Stimulated activated CD4-positive, alpha-beta T cell treated with anti-CD3 and anti-CD28 coated beads, Interleukin-4, amount 100 ng/mL, for 48 hours (primary cell): ENCODE measurements at regions not wholly inside any gene's neighbourhood (a gene's known extent, or its start where the extent isn't known, plus 50 kb on each side); places are given as distances from the start of the nearest gene placed in this dataset.

Experiments used
- DNase-seq, 2 donors: peaks; one replicate each; pipeline ENCODE4 v3.0.0-alpha.2; 2020; ENCODE audit warnings: low read depth in 2 of 2

DNA sequence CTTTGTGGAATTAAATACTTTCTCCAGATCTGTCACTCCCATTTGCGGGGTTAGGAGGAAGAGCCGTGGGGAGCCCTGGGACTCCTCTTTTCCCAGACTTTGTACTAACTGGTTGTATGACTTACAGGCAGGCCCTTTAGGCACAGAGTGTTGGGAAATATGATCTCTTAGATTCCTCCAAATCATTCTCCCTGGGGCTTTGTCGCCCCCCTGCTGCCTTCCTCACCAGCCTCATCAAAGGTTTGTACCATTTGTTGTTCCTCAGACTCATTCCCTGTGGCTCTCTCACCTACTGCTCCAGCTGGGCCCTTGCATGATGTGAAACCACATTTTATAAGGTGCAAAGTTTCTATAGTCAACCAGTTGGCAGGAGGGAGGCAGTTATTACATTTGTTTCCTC, 56.4 kb downstream of the CRYGS start:
- DNase-seq: no peak

DNA sequence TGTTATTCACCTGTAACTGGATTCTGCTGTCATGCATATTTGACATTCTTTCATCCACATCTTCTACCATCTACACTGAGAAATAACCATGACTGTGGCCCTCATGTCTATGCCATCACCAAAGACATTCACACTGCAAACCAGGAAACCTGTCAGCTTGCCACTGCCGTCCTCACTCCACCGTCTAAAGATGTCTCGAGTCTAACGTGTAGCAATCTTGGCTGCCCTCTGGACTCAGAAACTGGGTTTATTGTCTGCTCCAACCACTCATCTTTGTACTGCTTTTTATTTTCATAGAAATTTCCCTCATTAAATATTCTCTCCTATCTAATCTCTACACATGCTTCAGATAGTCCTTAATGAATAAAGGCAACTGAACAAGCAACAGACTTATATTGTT, 57.1 kb downstream of the CRYGS start:
- no peak for DNase-seq

DNA sequence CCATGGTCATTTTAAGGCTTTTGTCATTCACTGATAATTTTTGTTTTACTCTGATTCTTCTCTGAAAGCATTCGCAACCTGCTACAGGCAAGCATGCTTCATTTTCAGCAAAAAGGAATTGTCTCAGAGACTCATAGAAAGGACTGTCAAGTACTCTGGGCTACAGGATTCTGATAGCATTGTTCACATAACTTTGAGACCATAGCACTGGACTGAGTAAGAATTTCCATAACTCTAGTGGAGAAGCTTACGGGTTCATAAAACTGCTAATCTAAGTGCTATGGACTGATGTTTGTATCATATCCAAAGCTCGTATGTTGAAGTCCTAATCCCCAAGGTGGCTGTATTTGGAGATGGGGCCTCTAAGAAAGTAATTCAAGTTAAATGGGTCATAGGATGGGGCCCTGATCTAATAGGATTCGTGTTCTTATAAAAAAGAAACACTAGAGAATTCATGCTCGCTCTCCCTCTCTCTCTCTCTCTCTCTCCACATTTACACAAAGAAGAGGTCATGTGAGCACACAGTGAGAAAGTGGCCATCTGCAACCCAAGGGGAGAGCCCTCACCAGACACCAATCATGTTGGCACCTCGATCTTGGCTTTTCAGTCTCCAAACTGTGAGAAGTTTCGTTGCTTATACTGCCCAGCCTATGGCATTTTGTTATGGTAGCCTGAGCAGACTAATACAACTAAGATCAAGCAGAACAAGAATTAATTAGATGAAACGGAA, 60.4 kb downstream of the CRYGS start:
- no peak for DNase-seq

DNA sequence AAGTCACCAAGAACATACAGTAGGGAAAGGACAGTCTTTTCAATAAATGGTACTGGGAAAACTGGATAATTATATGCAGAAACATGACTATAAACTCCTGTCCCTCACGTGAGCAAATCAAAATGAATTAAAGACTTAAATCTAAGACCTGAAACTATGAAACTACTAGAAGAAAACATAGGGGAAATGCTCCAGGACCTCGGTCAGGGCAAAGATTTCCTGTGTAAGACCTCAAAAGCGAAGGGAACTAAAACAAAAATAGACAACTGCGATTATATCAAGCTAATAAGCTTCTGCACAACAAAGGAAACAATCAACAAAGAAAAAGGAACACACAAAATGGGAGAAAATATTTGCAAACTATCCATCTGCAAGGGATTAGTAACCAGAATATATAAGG, 62.7 kb downstream of the CRYGS start:
- no peak for DNase-seq

DNA sequence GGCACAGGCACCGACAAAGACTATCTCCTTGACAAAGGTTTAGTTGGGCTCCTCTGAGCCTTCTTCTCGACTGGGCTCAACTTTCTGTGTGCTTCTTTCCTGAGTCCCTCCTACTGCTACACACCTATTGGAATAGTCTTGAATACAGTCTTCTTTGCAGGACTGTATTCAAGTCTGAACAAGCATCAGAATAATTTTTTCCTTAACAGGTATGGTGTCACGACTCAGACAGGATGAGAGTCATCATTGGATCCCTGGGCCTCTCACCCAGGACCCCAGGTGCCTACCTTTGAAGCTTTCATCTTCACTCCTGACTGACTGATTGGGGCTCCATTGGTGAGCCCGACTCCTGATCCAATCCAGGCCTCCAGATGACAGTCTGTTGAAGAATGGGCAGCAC, 66.3 kb downstream of the CRYGS start:
- DNase-seq: no peak

DNA sequence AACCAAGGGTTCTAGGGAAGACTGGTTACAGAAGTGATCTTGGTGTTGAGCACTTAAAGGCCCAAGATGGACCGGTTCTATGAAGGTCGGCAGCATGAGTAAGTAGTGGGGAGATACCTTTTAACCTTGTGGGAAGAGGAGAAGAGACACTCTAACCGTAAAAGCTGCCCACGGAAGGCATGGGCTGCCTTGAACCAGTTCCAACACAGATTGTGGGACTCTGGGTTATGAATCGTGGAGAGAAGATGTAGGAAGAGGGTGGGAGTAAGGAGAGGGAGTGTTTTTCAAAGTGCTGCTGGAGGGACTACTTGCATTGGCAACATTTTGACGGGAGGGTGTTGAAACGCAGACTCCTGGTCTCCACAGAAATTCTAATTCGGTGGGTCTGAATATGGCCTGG, 67.1 kb downstream of the CRYGS start:
- no peak for DNase-seq

DNA sequence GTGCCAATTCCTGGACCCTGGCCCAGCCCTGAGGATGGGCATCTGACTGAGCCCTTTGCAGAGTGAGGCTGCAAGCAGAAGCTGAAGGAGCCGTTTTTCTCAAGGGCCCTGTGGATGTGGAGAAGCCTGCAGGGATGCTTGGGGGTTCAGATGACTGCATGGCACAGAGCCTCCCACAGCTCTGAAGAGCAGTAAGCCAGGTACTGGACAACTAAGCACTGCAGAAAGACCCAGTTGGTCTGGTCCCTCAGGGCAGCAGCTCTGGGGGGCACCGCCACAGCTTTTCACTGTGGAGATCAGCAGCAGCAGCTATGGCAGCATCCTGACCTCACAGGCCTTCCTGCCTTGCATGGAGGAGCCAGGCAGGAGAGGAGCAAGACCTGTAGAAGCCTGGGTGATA, 67.6 kb downstream of the CRYGS start:
- no peak for DNase-seq

DNA sequence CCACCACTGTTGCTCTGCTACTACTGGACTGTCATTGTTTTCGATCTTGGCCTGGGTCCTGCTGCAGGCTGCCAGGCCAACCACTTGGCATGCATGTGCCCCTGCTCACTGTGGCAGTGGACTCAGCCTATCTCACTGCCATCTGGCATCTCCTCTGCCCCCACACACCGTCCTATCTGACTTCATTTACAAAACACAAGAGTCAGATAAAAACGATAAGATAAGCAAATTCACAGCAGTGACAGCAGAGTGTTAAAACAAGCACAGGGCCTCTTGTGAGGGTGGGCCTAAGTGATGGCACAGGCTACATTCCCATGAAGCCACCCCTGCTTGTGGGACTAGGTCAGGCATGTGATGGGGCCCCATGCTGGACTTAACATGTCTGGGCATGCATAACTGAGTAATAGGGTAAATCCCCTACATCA, 68.1 kb downstream of the CRYGS start:
- DNase-seq: no peak

DNA sequence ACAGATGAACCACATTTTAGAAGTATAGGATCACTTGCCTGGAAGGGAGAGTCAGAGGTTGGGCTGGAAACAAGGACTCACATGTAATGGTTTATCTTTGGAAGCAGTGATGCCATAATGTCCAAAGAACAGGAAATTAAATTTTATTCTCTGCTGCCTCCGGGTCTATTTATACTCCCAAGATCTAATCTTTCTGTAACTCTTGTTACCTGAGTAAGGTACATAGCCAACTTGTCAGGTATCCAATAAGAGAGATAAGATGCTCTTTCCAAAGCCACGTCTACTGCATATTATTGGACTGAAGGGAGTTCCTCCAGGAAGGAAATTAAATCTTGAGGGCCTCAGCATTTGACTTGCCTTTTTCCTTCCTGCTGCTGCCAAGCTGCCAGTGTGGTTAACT, 71.0 kb downstream of the CRYGS start:
- DNase-seq: no peak

DNA sequence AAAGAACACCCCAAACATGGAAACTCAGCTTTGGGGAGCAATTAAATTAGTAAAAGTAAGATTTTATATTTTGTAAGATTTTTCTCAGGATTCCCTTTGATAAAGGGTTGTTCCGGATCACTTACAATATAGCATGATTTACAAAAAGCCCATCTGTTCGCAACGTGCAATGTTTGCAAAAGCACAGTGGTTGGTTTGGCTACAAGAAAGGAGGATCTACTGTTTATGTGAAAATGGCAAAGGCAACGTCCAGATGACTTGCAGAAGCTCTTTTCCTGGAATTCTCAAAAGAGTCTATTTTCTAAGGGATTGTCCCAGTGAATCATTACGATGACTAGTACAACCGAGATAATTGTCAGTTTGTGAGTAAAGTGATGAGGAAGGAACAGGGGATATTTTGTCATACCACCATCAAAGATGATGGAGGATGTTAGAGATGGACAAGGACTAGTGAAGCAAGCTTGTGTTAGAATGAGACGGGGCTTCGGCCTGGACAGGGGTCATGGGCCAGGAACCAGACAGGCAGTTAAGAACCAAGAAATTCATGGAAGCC, 71.6 kb downstream of the CRYGS start:
- no peak for DNase-seq

DNA sequence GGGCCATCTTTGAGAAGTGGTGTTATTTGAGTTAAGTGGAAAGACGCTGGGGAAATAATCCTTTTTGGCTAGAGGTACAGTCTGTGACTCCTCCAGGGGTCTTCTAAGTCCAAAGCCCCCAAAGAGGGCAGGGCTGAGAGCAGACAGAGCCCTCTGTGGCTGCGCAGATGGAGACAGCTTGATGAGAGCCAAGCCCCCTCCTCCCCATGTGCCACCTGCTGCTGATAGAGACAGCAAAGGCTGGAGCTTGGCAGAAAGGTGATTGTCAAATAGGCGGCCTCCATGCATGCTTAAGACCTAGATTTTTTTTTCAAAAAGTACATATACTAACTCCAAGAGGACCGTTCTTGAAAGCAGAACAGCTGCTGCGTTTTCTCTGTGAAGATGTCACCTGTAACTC, 72.4 kb downstream of the CRYGS start:
- DNase-seq: no peak

DNA sequence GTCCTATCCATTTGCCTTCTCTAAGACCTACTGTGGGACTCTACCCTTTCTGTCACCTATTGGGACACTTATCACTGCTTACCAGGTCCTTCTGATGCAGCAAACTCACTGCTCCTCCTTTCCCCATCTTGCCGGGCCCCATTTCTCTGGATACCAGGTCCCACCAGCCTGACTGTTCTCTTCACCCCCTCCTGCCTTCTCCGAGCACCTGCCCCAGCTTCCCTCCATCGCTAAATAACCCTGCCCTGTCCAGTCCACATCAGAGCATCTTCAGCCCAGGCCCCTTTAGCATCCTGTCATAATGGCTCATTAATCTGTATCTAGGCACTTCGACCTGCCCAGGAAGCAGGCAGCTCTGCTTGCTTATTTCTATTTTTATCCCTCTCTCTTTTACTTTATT, 74.7 kb downstream of the CRYGS start:
- no peak for DNase-seq

DNA sequence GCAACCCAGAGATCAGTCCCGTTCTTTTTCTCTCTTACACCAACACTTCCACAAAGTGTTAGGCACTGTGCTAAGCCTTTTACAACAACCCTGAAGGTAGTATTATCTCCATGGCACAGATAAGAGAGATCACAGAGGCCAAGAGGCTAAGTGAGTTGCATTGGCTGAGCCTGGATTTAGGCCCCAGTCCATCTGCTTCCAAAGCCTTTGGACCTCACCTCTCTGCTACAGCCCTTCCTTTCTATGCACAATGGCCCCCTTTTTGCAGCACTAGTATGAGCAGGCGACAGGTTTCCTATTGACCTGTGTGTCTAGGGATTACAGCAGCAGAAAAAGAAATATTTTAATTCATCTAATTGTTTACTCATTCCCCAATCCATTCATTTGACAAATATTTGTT, 76.2 kb downstream of the CRYGS start:
- DNase-seq: no peak

DNA sequence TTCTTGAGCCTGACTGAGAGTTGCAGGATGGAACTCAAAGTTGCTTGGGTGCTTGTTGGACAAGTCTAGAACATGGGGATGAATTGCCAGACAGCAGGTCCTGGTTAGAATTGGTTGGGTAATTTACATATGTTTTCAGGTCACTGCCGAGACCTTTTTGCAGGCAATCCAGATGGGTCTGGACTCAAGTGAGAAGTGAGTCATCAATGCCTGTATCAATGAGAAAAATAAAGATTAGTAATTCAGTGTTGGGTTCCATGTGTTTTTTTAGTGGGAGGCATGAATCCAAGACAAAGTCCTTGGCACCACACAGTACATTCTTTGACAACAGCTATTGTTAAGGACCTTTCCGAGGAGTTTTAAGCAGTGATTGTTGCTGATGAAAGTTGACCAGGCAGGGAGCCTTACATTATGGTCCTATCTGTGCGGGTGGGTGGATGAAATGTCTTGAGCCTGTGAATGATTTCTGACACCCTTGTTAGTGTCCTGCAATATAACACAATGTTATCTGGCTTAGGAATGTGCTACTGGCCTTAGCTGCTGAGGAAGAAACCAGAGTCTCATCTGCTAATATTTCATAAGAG, 77.7 kb downstream of the CRYGS start:
- no peak for DNase-seq

DNA sequence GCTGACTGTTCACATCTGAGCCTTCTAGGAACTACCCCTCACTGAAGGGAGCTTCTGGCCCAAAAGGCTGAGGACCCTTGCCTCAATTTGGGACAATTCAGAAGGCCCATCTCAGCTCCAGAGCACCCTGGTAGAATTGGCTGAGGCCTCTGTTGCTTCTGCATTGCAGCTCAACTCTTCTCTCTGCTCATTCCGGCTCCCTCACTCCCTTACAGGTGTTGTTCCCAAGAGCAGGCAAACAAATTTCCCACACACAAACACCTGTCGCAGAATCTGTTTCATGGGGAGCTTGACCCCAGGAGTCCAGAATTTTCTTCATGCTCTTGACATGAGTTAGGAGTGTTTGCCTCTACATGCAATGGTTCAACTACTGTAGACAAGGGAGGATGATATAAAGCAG, 78.7 kb downstream of the CRYGS start:
- no peak for DNase-seq

DNA sequence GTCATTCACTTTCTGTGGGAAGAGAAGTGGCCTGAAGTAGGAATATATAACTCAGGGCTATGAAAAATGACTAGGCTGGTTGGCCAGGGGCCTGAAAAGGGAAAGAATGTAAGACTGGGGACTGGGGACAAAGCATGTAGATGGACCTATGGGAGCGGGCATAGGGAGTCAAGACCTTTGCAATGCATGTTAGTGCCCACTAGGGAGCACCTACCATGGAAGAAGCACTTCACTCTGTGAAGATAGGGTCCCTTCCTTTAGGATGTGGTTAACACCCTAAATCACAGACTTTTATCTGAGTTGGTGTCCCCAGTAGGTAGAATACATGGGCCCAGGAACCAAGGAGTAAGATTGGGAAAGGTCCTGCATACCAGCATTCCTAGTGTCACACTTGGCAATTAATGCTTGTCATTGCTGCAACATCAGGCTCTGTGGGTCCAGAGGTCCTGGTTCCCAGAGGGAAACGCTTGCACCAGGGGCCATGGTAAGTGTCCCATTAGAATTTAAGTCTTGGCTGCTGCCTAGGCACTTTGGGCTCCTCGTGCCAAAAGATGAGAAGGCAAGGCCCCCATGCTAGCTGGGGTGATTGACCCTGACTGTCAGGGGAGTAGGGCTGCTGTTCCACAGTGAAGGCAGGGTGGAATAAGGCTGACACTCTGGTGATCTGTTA, 79.6 kb downstream of the CRYGS start:
- no peak for DNase-seq

DNA sequence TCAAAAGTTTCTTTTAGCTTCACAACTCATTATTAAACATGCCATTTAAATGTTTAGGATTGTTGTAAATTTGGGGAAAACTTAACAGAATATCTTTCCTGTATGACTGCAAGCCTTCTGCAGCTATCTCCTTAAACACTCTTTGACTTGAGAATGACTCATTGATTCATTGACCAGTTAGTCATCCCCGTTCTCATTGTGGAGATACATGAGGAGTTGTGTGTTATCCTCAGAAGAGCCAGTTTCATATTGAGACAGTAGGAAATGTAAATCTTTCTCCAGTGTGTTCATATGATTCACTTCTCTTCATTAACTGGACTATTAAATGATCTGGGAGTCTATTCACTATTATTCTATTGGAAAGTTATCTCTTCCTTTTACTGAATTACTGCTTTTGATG, 83.0 kb downstream of the CRYGS start:
- no peak for DNase-seq

DNA sequence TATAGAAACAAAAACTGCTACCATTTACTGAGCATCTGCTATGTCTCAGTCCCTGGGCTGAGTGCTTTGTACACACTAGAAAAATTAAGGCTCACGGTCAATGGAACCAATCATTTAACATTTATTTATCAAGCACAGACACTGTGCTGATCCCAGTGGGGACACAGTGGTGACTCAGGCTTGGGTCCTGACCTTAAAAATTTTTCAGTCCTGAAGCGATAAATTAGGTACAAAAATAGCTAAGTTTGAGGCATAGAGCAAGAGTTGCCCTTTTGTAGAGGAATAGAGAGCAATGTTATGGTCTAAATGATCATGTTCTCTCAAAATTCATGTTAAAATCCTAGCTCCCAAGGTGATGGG, 85.1 kb downstream of the CRYGS start:
- no peak for DNase-seq

DNA sequence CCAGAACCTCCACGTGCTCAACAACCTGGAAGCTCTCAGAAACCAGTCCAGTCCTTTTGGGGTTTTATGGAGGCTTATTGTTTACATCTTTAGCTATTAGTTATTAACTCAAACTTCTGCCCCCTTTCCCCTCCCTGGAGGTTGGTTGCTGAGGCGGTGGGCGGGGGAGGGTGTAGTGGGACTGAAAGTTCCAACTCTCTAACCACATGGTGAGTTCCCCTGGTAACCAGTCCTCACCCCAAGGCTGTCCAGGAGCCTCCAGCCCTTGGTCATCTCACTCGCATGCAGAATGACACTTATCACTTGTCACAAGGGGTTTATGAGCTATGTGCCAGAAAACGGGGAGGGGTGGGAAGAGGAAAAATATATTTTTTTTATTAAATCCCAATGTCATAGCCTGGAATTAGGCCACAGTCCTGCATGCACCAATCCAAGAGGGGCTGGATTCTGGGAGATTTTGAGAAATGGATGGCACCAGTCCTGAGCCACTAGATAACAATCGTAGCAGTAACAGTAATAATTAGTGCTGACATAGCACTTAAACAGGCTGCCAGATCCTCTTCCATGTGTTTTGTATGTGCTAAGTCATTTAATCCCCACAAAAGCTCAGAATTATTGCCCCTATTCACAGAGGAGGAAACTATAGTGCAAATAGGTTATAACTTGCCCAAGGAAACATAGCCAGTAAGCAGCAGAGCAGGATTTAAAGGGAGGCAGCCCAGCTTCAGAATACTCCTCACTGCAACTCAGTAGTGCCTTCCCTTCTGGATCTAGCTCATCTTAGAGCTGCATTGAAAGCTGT, 85.7 kb downstream of the CRYGS start:
- DNase-seq: no peak

DNA sequence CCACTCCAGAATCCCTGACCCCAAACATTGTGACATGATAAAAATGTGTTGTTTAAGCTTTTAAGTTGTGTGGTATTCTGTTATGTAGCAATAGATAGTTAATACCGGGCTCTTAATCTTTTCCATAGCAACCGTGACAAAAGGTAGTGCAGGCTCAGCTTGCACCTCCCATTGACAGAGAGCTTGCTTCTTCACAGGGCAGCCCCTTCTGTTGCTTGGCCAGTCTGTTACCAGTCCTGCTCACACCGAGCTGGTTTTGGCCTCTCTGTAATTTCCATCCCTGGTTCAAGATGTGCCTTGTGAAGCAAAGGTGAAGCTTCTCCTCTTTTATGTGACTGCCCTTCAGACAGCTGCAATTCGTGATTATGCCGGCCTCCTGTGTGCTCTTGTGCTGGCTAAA, 86.9 kb downstream of the CRYGS start:
- no peak for DNase-seq

DNA sequence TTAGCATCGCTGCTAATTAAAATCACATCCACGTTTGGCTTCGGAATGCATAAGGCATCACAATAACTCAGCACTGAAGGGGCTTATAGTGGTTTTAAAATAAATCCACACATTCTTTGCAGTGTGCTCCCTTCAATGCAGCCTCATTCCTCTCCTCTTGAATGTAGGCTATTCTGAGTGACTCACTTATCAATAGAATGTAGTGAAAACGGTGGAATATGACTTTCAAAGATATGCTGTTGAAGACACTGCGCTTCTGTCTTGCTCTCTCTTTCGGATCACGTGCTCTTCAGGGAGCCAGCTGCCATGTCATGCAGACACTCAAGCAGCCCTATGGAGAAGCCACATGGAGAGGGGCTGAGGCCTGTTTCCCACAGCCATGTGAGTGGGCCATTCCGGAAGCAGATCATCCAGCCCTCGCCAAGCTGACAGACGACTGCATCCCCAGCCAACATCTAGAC, 87.4 kb downstream of the CRYGS start:
- DNase-seq: no peak
